ENCODE measurements at regions not wholly inside any gene's neighbourhood (a gene's known extent, or its start where the extent isn't known, plus 50 kb on each side); places are given as distances from the start of the nearest gene placed in this dataset.
"Not testable (repeated sequence)": the region's sequence is repeated elsewhere in the genome, so short reads cannot be mapped to it uniquely, and the experiment has no call there.

- not testable (repeated sequence) for H3K36me3 ChIP-seq; H3K4me3 ChIP-seq (ENCODE audit: low read depth, low read length); H3K27me3 ChIP-seq; H3K4me1 ChIP-seq; DNase-seq; H3K9me3 ChIP-seq
These were observed 73.5 kb downstream of the NPIPA8 start for GRCh38 chr16:18263046-18263445.

GRCh38 chr16:18261848-18262247, 74.7 kb downstream of the NPIPA8 start:
- H3K4me1 ChIP-seq; H3K27me3 ChIP-seq; H3K4me3 ChIP-seq (ENCODE audit: low read depth, low read length); H3K36me3 ChIP-seq; DNase-seq; H3K9me3 ChIP-seq: not testable (repeated sequence)

GRCh38 chr16:18259496-18260176, 76.9 kb downstream of the NPIPA8 start:
- not testable (repeated sequence) for DNase-seq; H3K27me3 ChIP-seq; H3K4me1 ChIP-seq; H3K36me3 ChIP-seq; H3K4me3 ChIP-seq (ENCODE audit: low read depth, low read length); H3K9me3 ChIP-seq

- H3K36me3 ChIP-seq; H3K9me3 ChIP-seq; DNase-seq; H3K4me3 ChIP-seq (ENCODE audit: low read depth, low read length); H3K4me1 ChIP-seq; H3K27me3 ChIP-seq: not testable (repeated sequence)
These were observed 83.6 kb downstream of the NPIPA8 start for GRCh38 chr16:18252943-18253342.

GRCh38 chr16:18230505-18230904, 106.0 kb downstream of the NPIPA8 start:
- H3K27me3 ChIP-seq; H3K4me1 ChIP-seq; DNase-seq; H3K36me3 ChIP-seq; H3K4me3 ChIP-seq (ENCODE audit: low read depth, low read length); H3K9me3 ChIP-seq: not testable (repeated sequence)

GRCh38 chr16:18222054-18223009, 114.2 kb downstream of the NPIPA8 start:
- H3K27me3 ChIP-seq; DNase-seq; H3K9me3 ChIP-seq; H3K4me1 ChIP-seq; H3K36me3 ChIP-seq; H3K4me3 ChIP-seq (ENCODE audit: low read depth, low read length): not testable (repeated sequence)

- not testable (repeated sequence) for H3K4me3 ChIP-seq (ENCODE audit: low read depth, low read length); H3K36me3 ChIP-seq; H3K9me3 ChIP-seq; H3K4me1 ChIP-seq; H3K27me3 ChIP-seq; DNase-seq
These were observed 118.8 kb downstream of the NPIPA8 start for GRCh38 chr16:18217741-18218140.

GRCh38 chr16:18216814-18217213, 119.7 kb downstream of the NPIPA8 start:
- not testable (repeated sequence) for H3K9me3 ChIP-seq; H3K4me3 ChIP-seq (ENCODE audit: low read depth, low read length); H3K4me1 ChIP-seq; H3K27me3 ChIP-seq; H3K36me3 ChIP-seq; DNase-seq

GRCh38 chr16:18213810-18214209, 122.7 kb downstream of the NPIPA8 start:
- H3K4me3 ChIP-seq (ENCODE audit: low read depth, low read length); H3K27me3 ChIP-seq; H3K9me3 ChIP-seq; DNase-seq; H3K4me1 ChIP-seq; H3K36me3 ChIP-seq: not testable (repeated sequence)

GRCh38 chr16:18211505-18211904, 125.0 kb downstream of the NPIPA8 start:
- not testable (repeated sequence) for DNase-seq

GRCh38 chr16:18204786-18205185, 131.8 kb downstream of the NPIPA8 start:
- H3K4me1 ChIP-seq; H3K36me3 ChIP-seq; H3K9me3 ChIP-seq; H3K27me3 ChIP-seq; DNase-seq; H3K4me3 ChIP-seq (ENCODE audit: low read depth, low read length): not testable (repeated sequence)

More at GRCh38 chr16:18211505-18211904, 125.0 kb downstream of the NPIPA8 start:
- H3K4me1 ChIP-seq; H3K36me3 ChIP-seq; H3K27me3 ChIP-seq; H3K4me3 ChIP-seq (ENCODE audit: low read depth, low read length); H3K9me3 ChIP-seq: not testable (repeated sequence)

GRCh38 chr16:18204309-18204708, 132.2 kb downstream of the NPIPA8 start:
- not testable (repeated sequence) for DNase-seq; H3K4me3 ChIP-seq (ENCODE audit: low read depth, low read length); H3K27me3 ChIP-seq; H3K9me3 ChIP-seq; H3K36me3 ChIP-seq; H3K4me1 ChIP-seq

GRCh38 chr16:18201511-18201910, 135.0 kb downstream of the NPIPA8 start:
- not testable (repeated sequence) for H3K9me3 ChIP-seq; H3K4me3 ChIP-seq (ENCODE audit: low read depth, low read length); H3K27me3 ChIP-seq; H3K4me1 ChIP-seq; H3K36me3 ChIP-seq; DNase-seq

- not testable (repeated sequence) for DNase-seq, H3K27me3 ChIP-seq
These were observed 144.1 kb downstream of the NPIPA8 start for GRCh38 chr16:18192389-18192788.

GRCh38 chr16:18190179-18190578, 146.4 kb downstream of the NPIPA8 start:
- H3K9me3 ChIP-seq; H3K36me3 ChIP-seq; H3K4me1 ChIP-seq; DNase-seq; H3K4me3 ChIP-seq (ENCODE audit: low read depth, low read length); H3K27me3 ChIP-seq: not testable (repeated sequence)

More at GRCh38 chr16:18192389-18192788, 144.1 kb downstream of the NPIPA8 start:
- H3K36me3 ChIP-seq; H3K4me3 ChIP-seq (ENCODE audit: low read depth, low read length); H3K4me1 ChIP-seq; H3K9me3 ChIP-seq: not testable (repeated sequence)

- not testable (repeated sequence) for H3K36me3 ChIP-seq; H3K4me1 ChIP-seq; H3K9me3 ChIP-seq; H3K4me3 ChIP-seq (ENCODE audit: low read depth, low read length); H3K27me3 ChIP-seq; DNase-seq
These were observed 151.8 kb downstream of the NPIPA8 start for GRCh38 chr16:18184755-18185154.
